ENCODE measurements at regions not wholly inside any gene's neighbourhood (a gene's known extent, or its start where the extent isn't known, plus 50 kb on each side); places are given as distances from the start of the nearest gene placed in this dataset.

DNA sequence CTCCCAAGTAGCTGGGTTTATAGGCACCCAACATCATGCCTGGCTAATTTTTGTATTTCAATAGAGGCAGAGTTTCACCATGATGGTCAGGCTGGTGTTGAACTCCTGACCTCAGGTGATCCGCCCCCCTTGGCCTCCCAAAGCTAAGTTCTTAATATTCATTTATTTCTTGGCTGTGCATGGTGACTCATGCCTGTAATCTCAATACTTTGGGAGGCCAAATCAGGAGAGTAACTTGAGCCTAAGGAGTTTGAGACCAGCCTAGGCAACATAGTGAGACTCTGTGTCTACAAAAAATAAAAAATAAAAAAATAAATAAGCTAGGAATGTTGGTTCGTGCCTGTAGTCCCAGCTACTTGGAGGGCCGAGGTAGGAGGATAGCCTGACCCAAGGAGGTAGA is 587.1 kb upstream of the FTMT start:
- intact Hi-C loops (cut with DNase I), result no loop called here
- no peak for DNase-seq (ENCODE audit: low spot score)

DNA sequence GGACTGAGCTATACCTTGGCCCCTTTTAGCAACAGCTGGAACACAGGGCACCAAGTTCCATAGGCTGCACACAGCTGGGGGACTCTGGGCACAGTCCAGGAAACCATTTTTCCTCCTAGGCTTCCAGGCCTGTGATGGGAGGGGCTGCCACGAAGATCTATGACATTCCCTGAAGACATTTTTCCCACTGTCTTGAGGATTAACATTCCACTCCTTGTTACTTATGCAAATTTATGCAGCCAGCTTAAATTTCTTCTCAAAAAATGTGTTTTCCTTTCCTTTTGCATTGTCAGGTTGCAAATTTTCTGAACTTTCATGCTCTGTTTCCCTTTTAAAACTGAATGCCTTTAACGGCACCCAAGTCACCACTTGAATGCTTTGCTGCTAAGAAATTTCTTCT is 580.1 kb upstream of the FTMT start:
- intact Hi-C loops (cut with DNase I), result no loop called here
- DNase-seq (ENCODE audit: low spot score), result no peak

DNA sequence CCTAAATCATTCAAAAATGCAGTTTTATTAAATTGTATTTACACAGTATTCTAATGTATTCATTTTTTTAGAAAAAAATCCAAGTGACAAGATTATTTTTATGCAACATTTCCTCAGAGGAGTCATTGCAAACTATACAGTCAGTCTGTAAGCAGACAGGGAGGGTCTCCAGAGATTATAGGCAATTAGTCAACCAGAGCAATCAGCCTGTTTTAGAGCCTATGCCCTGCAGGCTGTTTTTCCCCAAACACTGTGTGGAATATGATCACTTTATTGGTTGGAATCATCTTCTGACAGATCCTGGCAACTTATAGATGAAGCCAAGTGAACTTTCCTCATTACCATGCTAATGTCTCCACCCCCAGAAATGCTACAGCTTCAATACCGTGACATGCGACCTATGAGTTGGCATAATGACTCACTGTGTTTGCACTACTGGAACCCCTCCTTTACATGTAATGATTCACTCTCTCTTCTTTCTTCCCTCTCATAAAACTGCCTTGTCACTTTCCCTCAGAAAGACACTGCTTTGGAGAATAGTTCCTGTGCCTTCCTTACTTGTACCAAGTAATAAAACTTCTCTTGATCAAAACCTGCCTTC is 577.7 kb upstream of the FTMT start:
- intact Hi-C loops (cut with DNase I), result no loop called here
- DNase-seq (ENCODE audit: low spot score), result no peak

DNA sequence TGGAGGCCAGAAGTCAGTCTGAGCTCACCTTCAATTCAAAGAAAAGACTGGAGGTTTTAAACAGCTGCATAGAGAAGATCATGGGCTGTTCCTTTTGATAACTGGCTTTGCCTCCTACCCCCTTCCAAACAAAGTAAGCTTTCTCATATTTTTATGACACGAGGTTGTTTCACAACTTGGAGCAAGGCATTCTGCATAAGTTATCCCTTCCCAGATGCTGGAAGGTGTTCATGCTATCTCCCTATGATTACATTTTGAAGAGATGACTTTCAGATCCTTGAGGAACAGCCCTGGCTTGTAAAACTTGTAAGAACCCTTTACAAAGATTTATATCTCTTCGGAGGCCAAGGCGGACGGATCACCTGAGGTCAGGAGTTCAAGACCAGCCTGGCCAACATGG is 571.9 kb upstream of the FTMT start:
- no peak for DNase-seq (ENCODE audit: low spot score)
- intact Hi-C loops (cut with DNase I), result no loop called here

DNA sequence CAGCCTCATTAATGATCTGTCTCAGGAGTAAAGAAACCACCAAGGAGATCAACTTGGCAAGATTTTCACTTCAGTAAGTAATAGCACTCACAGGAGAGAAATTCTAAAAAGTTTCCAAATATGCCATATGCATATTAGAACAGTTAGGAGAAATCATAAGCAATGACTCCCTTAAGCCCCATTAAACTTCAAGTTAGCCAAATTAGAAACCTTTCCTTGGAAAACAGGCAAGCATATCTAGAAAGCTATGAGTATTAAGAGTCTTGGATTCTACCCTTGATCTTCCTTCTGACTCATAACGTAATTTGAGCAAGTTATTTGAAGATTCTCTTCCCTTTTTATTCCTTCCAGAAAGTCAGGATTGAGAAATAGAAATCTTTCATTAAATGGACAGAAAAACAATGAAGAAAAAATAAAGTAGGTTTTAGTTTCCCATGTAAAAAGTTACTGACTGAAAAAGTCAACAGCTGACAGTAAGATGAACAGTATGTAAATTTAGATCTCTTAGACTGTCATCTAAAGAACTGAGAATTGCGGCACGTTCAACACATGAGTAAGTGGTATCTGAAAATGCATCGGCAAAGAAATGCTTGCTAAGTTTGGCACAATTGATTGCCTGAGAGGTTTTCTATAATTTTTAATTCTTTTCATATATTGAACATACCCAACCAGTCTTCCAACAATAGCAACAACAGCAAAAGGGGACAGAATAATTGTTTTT is 565.7 kb upstream of the FTMT start:
- no peak for DNase-seq (ENCODE audit: low spot score)
- intact Hi-C loops (cut with DNase I), result no loop called here

DNA sequence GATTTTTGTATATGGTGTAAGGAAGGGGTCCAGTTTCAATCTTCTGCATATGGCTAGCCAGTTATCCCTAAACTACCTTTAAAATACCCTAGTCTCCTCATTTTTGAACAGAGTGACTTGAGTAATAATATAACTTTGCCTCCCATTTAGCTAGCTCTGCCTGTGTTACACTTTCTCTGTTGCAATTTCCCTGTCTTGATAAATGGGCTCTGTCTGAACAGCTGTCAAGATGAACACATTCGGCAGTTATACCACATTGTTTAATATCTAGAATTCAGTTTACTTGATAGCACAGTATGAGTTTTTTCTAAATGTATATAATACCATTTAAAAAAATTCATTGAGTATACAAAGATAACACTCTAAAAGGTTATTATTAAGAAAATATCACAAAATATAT is 562.9 kb upstream of the FTMT start:
- intact Hi-C loops (cut with DNase I), result no loop called here
- no peak for DNase-seq (ENCODE audit: low spot score)

DNA sequence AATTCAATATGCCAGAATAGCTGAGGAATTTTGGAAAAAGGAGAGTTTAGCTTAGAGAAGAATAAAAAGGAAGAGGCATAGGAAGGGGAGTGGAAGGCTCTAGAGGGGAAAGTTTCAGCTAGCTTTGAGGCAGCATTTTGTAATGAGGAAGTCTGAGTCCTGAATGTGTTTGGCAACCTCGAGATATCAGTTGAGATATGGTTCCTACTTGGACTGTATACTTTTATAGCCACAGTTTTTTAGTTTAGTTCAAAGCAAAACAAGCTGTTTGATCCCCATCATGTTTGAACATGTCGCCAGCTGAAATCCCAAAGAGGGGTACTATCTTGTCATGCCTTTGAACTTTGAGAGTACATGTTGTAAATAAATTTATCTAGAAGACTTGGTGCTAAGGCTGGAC is 559.0 kb upstream of the FTMT start:
- DNase-seq (ENCODE audit: low spot score), result no peak
- intact Hi-C loops (cut with DNase I), result no loop called here

DNA sequence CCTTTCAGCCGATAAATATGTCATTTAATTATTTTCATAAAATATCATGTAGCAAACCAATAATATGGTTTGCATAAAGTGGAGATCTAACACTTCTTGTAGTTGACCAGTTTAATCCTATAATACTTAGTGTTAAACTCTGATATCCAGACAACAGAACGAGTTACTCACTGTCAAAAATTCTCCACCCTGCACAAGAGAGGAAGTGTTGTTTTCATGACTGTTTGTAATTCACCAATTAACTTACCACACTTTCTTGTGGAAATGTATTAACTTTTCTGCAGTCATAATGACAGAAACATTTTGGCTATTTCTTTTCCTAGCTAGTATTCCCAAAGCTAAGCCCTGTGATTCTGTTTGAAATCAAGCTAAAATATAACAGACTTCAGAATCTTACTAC is 555.3 kb upstream of the FTMT start:
- DNase-seq (ENCODE audit: low spot score), result no peak
- intact Hi-C loops (cut with DNase I), result no loop called here

DNA sequence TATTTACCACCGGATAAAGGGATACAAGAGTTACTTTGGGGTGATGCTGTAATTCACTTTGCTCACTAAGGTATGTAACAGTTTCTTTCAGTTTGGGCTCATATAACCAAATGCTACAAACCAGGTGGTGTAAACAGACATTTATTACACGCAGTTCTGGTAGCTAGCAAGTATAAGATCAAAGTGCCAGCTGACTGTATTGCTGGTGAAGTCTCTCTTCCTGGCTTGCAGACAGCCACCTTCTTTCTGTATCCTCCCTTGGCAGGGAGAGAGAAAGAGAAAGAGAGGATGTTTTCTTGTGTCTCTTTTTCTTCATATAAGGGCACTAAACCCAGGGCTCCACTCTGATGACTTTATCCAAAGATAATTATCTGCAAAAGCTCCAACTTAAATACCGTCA is 552.5 kb upstream of the FTMT start:
- intact Hi-C loops (cut with DNase I), result no loop called here
- no peak for DNase-seq (ENCODE audit: low spot score)

DNA sequence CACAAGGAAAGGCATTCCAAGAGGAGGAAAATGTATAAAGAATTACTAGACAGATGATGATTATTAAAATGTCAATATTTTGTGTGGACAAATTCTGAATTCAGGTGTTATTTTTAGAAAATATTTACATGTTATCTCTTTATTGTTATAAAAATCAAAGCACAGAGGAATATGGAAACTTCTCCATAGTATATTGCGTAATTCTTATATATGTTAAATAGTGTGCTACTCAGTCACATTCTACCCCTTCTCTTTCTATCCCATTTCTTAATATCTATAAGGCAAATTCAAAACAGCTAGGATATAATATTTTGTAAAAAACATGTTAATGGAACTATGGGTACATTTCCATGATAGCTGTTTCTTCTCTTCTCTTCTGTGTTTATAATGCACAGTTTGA is 546.8 kb upstream of the FTMT start:
- intact Hi-C loops (cut with DNase I), result no loop called here
- DNase-seq (ENCODE audit: low spot score), result no peak

DNA sequence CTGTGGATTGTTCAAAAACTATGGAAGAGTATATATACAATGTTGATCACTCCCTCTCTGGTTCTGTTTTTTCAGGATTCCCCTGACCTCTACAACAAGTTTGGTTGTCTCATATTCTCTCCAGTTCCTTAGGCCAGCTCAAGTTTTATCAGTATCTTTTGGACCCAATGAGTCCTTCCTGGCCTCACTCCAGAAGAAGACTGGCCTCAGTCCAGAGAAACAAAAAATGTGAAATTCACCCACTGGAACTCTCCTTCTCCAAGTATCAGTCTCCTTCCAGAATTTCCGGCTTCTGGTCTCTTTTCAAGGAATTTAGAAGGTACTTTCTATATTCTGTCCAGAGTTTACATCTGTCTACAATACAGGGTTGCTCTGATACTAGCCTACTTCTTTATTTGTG is 537.8 kb upstream of the FTMT start:
- no peak for DNase-seq (ENCODE audit: low spot score)
- intact Hi-C loops (cut with DNase I), result no loop called here

DNA sequence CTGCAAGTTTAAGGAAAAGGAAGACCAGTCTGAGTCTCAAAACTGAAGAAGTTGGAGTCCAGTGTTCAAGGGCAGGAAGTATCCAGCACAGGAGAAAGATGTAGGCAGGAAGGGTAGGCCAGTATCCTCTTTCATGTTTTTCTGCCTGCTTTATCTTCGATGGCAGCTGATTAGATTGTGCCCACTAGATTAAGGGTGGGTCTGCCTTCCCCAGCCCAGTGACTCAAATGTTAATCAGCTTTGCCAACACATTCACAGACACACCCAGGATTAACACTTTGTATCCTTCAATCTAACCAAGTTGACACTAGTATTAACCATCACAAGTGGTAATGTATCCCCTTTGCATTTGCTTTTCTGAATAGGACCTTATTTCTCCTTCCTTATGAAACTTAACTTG is 535.9 kb upstream of the FTMT start:
- DNase-seq (ENCODE audit: low spot score), result no peak
- intact Hi-C loops (cut with DNase I), result no loop called here

DNA sequence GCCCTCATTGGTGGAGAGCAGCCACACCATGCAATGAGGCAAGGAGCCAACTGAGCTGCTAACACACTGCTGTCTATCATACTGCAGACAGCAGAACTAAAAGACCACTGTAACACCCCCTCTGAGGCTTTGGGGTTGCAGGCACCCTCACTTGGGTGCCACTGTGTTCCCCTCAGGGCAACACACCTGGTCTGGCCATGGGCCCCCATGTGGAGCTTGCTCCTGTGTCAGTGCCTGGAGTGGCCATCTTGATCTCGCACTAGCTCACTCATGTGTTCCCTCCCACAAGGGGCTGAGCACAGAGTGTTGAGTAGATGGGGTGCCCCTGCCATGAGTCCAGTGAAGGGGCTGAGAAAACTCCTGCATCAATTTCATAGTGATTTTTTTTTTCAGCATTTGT is 532.4 kb upstream of the FTMT start:
- intact Hi-C loops (cut with DNase I), result no loop called here
- DNase-seq (ENCODE audit: low spot score), result peak; percentile 47

DNA sequence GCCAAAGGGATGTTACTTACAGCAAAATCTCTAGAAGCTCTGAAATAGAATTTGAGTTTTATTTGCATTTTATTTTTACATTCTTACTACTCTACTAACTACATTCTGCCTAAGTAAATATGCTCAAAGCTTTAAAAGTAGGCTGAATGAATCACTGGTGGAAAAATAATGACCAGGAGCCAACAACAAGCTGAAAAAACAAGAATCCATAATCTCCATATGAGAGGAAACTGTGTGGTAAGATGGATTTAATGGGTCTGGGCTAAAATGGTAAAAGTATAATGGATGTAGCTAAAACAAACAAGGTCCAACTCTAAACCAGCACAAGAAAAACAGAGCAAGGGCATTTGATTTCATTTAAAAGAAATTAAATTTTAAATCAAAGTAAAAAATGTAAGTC is 525.8 kb upstream of the FTMT start:
- intact Hi-C loops (cut with DNase I), result no loop called here
- DNase-seq (ENCODE audit: low spot score), result no peak

DNA sequence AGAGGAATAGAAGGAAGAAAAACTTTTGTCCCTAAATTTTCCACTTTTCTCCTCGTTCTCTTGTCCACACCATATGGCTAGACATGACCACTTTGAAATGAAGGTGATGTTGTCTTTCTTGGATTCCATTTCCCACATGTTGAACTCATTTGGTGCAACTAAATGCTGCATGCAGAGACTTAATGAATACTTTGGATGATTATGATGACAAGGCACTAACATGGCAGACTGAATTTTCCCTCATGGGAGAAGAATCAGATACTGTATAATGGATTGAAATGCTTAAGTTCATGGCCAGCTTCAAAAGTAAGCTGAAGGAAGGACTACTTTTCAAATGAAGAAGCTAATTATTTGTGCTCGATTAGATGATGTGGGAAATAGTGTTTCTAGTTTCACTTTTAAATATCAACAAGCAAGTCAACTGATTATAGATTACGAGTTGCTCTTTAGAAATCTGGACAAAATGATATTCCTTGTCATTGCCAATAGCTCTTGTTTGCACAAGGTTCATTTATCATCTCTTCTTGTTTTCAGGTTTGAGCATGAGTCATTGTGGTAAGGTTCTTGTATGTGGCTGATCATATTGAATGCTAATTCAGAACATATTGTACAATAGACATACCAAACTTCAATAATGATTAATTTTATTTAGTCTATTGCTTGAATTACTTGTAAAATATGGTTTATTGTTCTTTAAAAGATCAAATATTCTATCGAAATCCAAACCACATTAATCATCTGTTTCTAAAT is 501.3 kb upstream of the FTMT start:
- DNase-seq (ENCODE audit: low spot score), result no peak
- intact Hi-C loops (cut with DNase I), result no loop called here

DNA sequence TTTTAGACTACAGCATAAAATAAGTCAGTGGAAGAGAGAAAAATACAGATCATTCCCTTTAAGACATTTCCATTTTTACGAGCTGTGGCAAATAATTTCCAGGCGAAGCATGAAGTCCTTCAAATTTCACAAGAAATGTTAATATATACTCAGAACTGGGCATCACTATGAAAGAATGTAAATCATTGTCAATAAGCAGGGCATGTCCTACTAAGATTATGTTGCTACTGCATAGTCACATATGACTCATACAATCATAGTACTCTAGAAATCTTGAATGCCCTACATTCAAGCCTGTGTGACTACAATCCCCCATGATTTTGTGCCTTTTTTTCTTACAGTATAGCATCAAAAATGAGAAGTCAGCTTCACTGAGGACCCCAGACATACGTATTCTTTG is 485.2 kb upstream of the FTMT start:
- intact Hi-C loops (cut with DNase I), result no loop called here
- no peak for DNase-seq (ENCODE audit: low spot score)

DNA sequence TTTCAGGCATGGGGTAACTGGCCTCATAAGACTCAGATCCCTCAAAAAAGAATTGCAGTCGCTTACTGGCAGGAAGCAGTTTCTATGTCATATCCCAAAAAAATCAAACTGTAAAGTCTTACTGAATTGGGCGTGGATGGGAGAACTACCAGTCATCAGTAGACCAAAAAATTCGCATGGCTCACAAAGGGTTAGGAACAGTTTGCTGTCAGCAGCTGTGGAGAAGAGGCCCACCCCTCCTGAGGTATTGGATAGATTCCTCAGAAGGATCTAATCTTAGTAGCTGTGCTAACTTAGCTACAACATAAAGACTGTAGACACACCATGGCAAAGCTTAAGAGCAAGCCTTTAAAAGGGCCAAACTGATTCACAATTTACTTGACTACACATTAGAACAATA is 478.3 kb upstream of the FTMT start:
- no peak for DNase-seq (ENCODE audit: low spot score)
- intact Hi-C loops (cut with DNase I), result no loop called here

DNA sequence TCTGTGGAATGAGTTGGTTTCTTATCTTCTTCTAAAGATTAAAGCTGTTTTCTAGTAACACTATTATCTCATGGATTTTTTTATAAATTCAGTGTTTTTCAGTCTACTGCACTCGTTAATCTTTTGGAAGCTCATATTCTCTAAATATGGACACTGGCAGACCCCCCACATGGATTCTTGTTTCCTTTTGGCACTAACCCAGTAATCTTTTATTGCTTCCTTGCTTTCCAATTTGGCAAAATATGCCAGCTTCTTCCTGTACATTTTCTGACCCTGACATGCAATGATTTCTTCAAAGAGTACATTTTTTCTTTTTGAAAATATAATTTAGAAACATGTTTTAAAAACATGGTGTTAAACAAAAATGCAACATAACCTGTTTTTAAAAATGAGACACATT is 474.2 kb upstream of the FTMT start:
- no peak for DNase-seq (ENCODE audit: low spot score)
- intact Hi-C loops (cut with DNase I), result no loop called here

DNA sequence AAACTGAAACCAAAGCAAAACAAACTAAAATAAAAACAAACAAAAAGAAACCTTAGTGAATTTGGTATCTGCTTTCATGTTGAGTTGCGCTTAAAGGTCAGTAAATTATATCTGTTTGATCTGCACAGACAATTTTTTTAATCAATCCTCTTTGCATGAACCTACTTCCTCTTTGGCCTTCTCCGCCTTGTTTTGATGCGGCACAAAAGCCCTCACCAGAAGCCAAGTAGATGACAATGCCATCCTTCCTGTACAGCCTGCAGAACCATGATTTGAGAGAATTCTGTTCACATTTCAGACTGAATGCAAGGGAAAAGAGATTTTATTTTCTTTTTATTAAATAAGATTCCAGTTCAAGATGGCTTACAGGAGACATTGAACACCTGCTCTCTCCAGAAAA is 473.6 kb upstream of the FTMT start:
- intact Hi-C loops (cut with DNase I), result no loop called here
- DNase-seq (ENCODE audit: low spot score), result no peak

DNA sequence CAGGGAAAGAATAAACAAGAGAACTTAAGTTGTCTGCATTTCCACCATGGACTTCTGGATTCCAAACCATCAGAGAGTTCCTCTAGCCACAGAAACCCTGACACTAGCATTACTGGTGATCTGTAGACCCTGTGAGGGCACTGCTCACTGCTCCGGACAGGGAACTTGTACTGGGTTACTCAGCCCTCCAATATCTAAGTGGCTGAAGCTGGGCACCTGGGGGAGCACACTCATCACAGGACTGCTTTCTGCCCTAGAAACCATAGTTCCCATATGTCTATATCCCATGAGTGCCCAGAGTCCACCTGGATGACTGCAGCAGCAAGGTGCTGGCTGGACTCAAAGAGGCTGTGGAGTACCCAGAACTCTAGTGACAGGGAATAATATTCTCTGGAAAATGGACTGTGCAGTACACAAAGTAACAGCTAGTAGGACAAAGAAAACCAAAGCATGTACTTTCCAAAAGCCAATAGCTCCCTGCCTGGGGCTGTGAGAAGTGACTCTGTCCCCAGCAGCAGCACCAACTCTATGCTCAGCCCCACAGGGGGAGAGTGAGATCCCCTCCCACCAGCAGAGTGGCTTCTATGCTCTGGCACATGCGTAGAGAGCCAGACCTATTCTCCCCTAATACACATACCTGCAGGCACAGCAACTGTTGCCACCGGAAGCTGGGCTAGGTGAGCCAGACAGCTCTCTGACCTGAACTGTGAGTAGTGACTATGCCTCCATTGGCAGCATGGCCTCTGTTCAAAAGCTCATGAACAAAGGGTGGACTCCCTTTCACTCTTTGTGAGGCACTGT is 472.9 kb upstream of the FTMT start:
- DNase-seq (ENCODE audit: low spot score), result no peak
- intact Hi-C loops (cut with DNase I), result no loop called here
